KMS-11 (cell line): ENCODE measurements at regions not wholly inside any gene's neighbourhood (a gene's known extent, or its start where the extent isn't known, plus 50 kb on each side); places are given as distances from the start of the nearest gene placed in this dataset.

Experiments
- H2AFZ ChIP-seq: fragments of 200-600 bp; sonication (generic); 2 replicates; pipeline ENCODE4 v1.6.1; 2016; ENCODE audit warnings: antibody characterized with exemption, mixed run types, low read depth
- H3K27ac ChIP-seq: fragments of 200-600 bp; sonication (generic); 2 replicates; pipeline ENCODE4 v1.6.1; 2016; ENCODE audit warnings: mild to moderate bottlenecking, mixed run types
- H3K27me3 ChIP-seq: fragments of 200-600 bp; sonication (generic); 2 replicates; pipeline ENCODE4 v1.6.1; 2017; ENCODE audit warnings: mild to moderate bottlenecking, low read depth, mixed run types, moderate library complexity; ENCODE audit not compliant: insufficient read depth
- H3K36me3 ChIP-seq: fragments of 200-600 bp; sonication (generic); 2 replicates; pipeline ENCODE4 v1.6.1; 2017; ENCODE audit warnings: mild to moderate bottlenecking, mixed run types; ENCODE audit not compliant: insufficient read depth
- H3K4me1 ChIP-seq: fragments of 200-600 bp; sonication (generic); 2 replicates; pipeline ENCODE4 v1.6.1; 2016; ENCODE audit warnings: mild to moderate bottlenecking, low read depth, mixed run types; ENCODE audit not compliant: poor library complexity, severe bottlenecking
- H3K4me2 ChIP-seq: fragments of 200-600 bp; sonication (generic); 2 replicates; pipeline ENCODE4 v1.7.0; 2016; ENCODE audit warnings: mild to moderate bottlenecking, mixed run types
- H3K4me3 ChIP-seq: fragments of 200-600 bp; sonication (generic); IDR thresholded peaks from 2 replicates; pipeline ENCODE4 v1.6.1; 2017; ENCODE audit warnings: low read depth, low read length, mixed read lengths; ENCODE audit not compliant: insufficient read depth
- H3K79me2 ChIP-seq: fragments of 200-600 bp; sonication (generic); 2 replicates; pipeline ENCODE4 v1.6.1; 2016; ENCODE audit warnings: low read depth, mixed run types; ENCODE audit not compliant: insufficient read depth
- H3K9ac ChIP-seq: fragments of 200-600 bp; sonication (generic); 2 replicates; pipeline ENCODE4 v1.6.1; 2016; ENCODE audit warnings: mild to moderate bottlenecking, mixed run types
- H4K20me1 ChIP-seq: fragments of 200-600 bp; sonication (generic); 2 replicates; pipeline ENCODE4 v1.6.1; 2016; ENCODE audit warnings: mild to moderate bottlenecking, mixed run types; ENCODE audit not compliant: insufficient read depth
- TF ChIP-seq, protein P1 (sequence below): fragments of 200-600 bp; sonication (generic); conservative IDR thresholded peaks from 2 replicates; pipeline ENCODE4 v1.6.1; 2017; ENCODE audit warnings: low read depth, mild to moderate bottlenecking, antibody characterized with exemption, low read length, moderate library complexity, mixed read lengths

DNA sequence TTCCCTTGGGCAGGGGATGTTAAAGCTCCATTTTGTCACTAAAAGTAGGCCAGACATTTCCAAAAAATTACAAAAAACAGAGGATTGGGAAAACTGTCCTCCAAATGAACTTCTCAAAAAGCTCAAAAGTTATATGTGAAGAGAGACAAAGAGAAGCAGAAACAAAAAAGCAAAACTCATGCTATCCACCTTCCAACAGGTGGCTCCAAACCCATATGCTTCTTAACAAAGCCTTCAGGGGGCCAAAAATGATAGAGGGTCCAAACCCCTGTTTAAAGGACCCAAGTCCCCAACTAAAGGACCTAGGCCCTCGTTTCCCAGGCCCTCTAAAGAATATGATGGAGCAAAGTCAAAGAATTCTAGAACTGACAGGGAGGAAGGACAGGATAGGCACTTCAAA is 146.7 kb downstream of the AASDHPPT start:
- no peak overlapping the region for H3K9ac ChIP-seq
- TF ChIP-seq, protein P1, sequence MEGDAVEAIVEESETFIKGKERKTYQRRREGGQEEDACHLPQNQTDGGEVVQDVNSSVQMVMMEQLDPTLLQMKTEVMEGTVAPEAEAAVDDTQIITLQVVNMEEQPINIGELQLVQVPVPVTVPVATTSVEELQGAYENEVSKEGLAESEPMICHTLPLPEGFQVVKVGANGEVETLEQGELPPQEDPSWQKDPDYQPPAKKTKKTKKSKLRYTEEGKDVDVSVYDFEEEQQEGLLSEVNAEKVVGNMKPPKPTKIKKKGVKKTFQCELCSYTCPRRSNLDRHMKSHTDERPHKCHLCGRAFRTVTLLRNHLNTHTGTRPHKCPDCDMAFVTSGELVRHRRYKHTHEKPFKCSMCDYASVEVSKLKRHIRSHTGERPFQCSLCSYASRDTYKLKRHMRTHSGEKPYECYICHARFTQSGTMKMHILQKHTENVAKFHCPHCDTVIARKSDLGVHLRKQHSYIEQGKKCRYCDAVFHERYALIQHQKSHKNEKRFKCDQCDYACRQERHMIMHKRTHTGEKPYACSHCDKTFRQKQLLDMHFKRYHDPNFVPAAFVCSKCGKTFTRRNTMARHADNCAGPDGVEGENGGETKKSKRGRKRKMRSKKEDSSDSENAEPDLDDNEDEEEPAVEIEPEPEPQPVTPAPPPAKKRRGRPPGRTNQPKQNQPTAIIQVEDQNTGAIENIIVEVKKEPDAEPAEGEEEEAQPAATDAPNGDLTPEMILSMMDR, result no peak
- no peaks in the 10 kb centered on the region for H3K36me3 ChIP-seq
- H3K27me3 ChIP-seq, result no peaks in the 10 kb centered on the region
- no peaks in the 10 kb centered on the region for H4K20me1 ChIP-seq
- H3K4me3 ChIP-seq, result no peak overlapping the region
- H3K79me2 ChIP-seq, result no peaks in the 10 kb centered on the region
- no peak overlapping the region for H2AFZ ChIP-seq
- H3K27ac ChIP-seq, result no peak overlapping the region
- no peak overlapping the region for H3K4me2 ChIP-seq
- H3K4me1 ChIP-seq, result no peaks in the 10 kb centered on the region

DNA sequence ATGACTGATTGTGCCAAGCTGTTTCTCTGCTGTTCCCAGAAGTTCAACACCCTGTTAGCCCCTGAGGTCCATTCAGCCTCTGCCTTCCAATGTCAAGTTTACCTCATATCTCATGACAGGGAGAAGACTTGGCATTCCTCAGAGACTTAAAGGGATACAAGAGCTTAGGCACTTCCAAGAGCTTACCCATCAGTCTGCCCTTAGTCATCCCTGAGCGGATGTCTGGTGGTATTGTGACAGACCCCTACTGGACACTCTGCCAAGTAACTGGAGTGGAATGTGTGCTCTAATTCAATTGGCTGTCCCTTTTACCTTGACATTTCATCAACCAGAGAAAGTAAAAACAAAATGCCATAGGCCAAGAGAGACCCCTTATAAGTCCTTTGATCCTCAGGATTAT is 151.5 kb downstream of the AASDHPPT start:
- no peak overlapping the region for H3K27ac ChIP-seq
- H4K20me1 ChIP-seq, result no peaks in the 10 kb centered on the region
- H3K9ac ChIP-seq, result no peak overlapping the region
- H3K36me3 ChIP-seq, result no peaks in the 10 kb centered on the region
- H3K4me2 ChIP-seq, result no peak overlapping the region
- TF ChIP-seq, protein P1, result no peak
- H3K79me2 ChIP-seq, result no peaks in the 10 kb centered on the region
- no peak overlapping the region for H2AFZ ChIP-seq
- H3K4me3 ChIP-seq, result no peak overlapping the region
- H3K27me3 ChIP-seq, result no peaks in the 10 kb centered on the region
- no peaks in the 10 kb centered on the region for H3K4me1 ChIP-seq

DNA sequence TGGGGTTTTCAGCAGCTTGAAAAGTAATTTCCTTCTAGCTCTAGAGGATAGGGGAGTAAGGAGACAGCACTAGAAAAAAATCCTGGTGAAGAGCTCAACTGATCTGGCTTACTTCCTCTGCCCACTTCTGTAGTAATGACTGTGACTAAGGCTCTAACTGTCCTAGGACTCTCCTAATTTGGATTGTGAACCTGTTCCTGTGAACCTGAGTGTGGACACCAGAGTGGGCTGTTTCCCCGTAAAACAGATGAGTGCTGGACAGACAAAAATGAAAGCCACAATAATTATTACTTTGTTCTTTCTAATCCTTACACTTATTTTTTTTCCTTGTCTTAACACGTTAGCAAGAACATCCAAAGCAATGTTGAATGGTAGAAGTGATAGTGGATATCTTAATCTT is 154.1 kb downstream of the AASDHPPT start:
- H2AFZ ChIP-seq, result no peak overlapping the region
- no peak overlapping the region for H3K4me2 ChIP-seq
- H3K36me3 ChIP-seq, result no peaks in the 10 kb centered on the region
- no peaks in the 10 kb centered on the region for H3K79me2 ChIP-seq
- TF ChIP-seq, protein P1, result no peak
- no peak overlapping the region for H3K9ac ChIP-seq
- H4K20me1 ChIP-seq, result no peaks in the 10 kb centered on the region
- no peak overlapping the region for H3K4me3 ChIP-seq
- no peaks in the 10 kb centered on the region for H3K27me3 ChIP-seq
- no peak overlapping the region for H3K27ac ChIP-seq
- H3K4me1 ChIP-seq, result no peaks in the 10 kb centered on the region

DNA sequence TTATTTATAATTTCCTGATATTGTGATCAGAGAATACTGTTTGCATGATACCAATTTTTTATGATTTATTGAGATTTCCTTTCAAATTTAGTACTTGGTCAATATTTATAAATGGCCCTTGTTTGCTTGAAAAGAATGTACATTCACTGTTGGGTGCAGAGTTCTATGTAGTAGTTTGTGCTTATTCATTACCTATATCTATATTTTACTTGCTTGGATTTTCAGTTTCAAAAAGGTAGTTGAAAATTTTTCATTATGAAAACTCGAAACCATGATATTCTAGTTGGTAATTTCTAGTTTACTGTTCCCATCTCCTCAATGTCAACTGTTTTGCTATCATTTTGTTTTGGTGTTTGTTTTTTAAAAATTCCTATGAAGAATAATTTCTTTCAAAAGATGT is 155.7 kb downstream of the AASDHPPT start:
- H3K4me3 ChIP-seq, result no peak overlapping the region
- H3K79me2 ChIP-seq, result no peaks in the 10 kb centered on the region
- TF ChIP-seq, protein P1, result no peak
- H3K4me1 ChIP-seq, result no peaks in the 10 kb centered on the region
- no peak overlapping the region for H2AFZ ChIP-seq
- no peaks in the 10 kb centered on the region for H3K27me3 ChIP-seq
- no peak overlapping the region for H3K27ac ChIP-seq
- no peaks in the 10 kb centered on the region for H4K20me1 ChIP-seq
- H3K9ac ChIP-seq, result no peak overlapping the region
- H3K4me2 ChIP-seq, result no peak overlapping the region
- no peaks in the 10 kb centered on the region for H3K36me3 ChIP-seq

DNA sequence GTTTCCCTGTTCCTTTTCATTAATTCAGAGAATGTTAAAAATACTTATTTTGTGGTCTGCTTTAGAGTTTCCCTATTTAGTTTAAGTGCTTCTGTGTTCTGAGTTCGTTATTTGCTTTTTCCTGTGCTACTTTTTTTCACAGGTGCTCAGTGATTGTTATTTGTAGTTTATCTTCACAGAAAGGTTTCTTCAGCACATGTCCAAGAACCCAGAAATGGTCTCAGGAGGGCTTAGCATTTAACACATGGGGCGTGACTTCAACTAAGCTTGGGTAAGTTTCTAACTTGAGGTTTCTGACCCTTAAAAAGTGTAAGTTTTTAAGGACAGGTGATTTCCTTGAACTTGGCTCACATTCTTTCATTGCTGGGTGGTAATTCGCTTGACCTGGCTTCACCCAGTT is 157.3 kb downstream of the AASDHPPT start:
- no peaks in the 10 kb centered on the region for H3K79me2 ChIP-seq
- no peak overlapping the region for H3K27ac ChIP-seq
- no peak overlapping the region for H3K4me3 ChIP-seq
- no peaks in the 10 kb centered on the region for H4K20me1 ChIP-seq
- no peaks in the 10 kb centered on the region for H3K36me3 ChIP-seq
- no peaks in the 10 kb centered on the region for H3K27me3 ChIP-seq
- H3K4me1 ChIP-seq, result no peaks in the 10 kb centered on the region
- no peak overlapping the region for H3K4me2 ChIP-seq
- TF ChIP-seq, protein P1, result no peak
- no peak overlapping the region for H2AFZ ChIP-seq
- no peak overlapping the region for H3K9ac ChIP-seq
